GM18505 (cell line): ENCODE measurements at regions not wholly inside any gene's neighbourhood (a gene's known extent, or its start where the extent isn't known, plus 50 kb on each side); places are given as distances from the start of the nearest gene placed in this dataset.

Experiments used
- ATAC-seq: cut with Tn5 transposase; IDR thresholded peaks from one replicate; pipeline ENCODE4 v1.9.1; 2021; ENCODE audit not compliant: unreplicated experiment
- POLR2A ChIP-seq: IDR thresholded peaks from 4 replicates; pipeline ENCODE4 v1.6.1; 2011; ENCODE audit warnings: borderline replicate concordance; ENCODE audit not compliant: insufficient read depth, insufficient read length; ENCODE audit errors: extremely low read depth

GRCh38 chr1:181429462-181429861, 53.9 kb upstream of the CACNA1E start:
- no peak for TF ChIP-seq POLR2A
- ATAC-seq, result no peak

DNA sequence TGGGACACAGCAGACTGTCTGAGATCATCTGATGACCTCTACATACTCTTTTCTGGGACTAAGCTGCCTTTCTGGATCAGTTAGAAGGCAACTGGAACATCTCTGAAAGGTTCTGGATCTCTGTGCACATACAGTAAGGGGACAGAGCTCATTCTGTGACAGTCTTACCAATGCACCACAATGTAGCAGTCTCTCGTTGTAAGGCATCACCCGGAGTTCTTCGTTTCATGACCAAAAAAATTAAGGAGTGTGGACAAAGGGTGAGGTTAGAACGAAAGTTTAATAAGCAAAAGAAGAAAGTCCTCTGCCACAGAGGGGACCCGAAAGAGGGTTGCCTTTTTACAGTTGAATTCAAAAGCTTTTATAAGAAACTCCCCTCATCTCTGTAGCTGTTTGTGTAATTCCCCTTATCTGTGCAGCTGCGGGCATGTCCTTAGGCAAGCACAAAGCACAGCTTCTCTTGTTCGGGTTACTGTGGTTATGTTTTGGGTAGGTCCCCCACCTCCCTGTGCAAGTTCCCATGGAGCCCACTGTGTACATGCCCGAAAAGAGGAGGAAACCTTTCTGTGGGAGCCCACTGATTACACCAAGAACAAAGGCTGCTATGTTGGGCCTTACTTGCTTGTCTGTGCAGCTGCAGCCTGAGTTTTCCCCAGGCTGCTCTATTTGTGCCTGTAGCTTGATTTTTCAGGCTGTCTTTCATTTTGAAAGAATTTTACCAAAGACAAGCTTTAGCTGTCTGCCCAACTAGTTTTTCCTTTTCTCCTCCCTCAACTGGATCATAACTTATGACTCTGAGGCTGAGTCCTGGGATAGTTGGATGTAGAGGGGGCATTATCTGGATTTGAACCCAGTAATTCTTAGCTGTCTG, 53.1 kb upstream of the CACNA1E start:
- no peak for TF ChIP-seq POLR2A
- peak; percentile 60 for ATAC-seq
